Astrocyte (in vitro differentiated cells and primary cell): ENCODE measurements at regions not wholly inside any gene's neighbourhood (a gene's known extent, or its start where the extent isn't known, plus 50 kb on each side); places are given as distances from the start of the nearest gene placed in this dataset.

Source experiments
- DNase-seq: peaks from one replicate; pipeline ENCODE4 v3.0.0-alpha.2; 2010; ENCODE audit warnings: low read depth
- FAIRE-seq: peaks from 2 replicates; lab custom pipeline; 2011; peaks lifted over from hg19 to GRCh38; lab: Jason Lieb, UNC
- H2AFZ ChIP-seq: 2 replicates; pipeline ENCODE4 v1.6.0; 2012; ENCODE audit warnings: low read depth, low read length, inconsistent platforms
- H3K27ac ChIP-seq: 2 replicates; pipeline ENCODE4 v1.5.1; 2011; ENCODE audit warnings: low read depth, low read length, inconsistent platforms
- H3K27me3 ChIP-seq: 2 replicates; pipeline ENCODE4 v1.6.0; 2011; ENCODE audit warnings: low read length, inconsistent platforms; ENCODE audit not compliant: insufficient read depth
- H3K36me3 ChIP-seq: 2 replicates; pipeline ENCODE4 v1.5.1; 2011; ENCODE audit warnings: low read length, inconsistent platforms; ENCODE audit not compliant: insufficient read depth
- H3K4me1 ChIP-seq: 2 replicates; pipeline ENCODE4 v1.5.1; 2011; ENCODE audit warnings: low read length, inconsistent platforms; ENCODE audit not compliant: insufficient read depth
- H3K4me2 ChIP-seq: 2 replicates; pipeline ENCODE4 v1.6.0; 2012; ENCODE audit warnings: low read length, inconsistent platforms
- H3K4me3 ChIP-seq: 2 replicates; pipeline ENCODE4 v1.5.1; 2011; ENCODE audit warnings: low read depth, mild to moderate bottlenecking, low read length, inconsistent platforms; ENCODE audit not compliant: insufficient read depth
- H3K79me2 ChIP-seq: 2 replicates; pipeline ENCODE4 v1.6.0; 2012; ENCODE audit warnings: mild to moderate bottlenecking, low read length, inconsistent platforms; ENCODE audit not compliant: insufficient read depth
- H3K9ac ChIP-seq: 2 replicates; pipeline ENCODE4 v1.6.0; 2012; ENCODE audit warnings: mild to moderate bottlenecking, low read length, inconsistent platforms
- H3K9me3 ChIP-seq: 2 replicates; pipeline ENCODE4 v1.5.1; 2012; ENCODE audit warnings: low read depth, mild to moderate bottlenecking, low read length, inconsistent platforms; ENCODE audit not compliant: insufficient read depth
- H4K20me1 ChIP-seq: 2 replicates; pipeline ENCODE4 v1.6.0; 2012; ENCODE audit warnings: low read length, inconsistent platforms; ENCODE audit not compliant: insufficient read depth
- H3K27ac Mint-ChIP-seq: one replicate; pipeline ENCODE4 v1.8.0; 2021; ENCODE audit warnings: mild to moderate bottlenecking, mixed read lengths; ENCODE audit not compliant: unreplicated experiment
- H3K27me3 Mint-ChIP-seq: one replicate; pipeline ENCODE4 v1.8.0; 2021; ENCODE audit warnings: low read depth, mixed read lengths; ENCODE audit not compliant: unreplicated experiment
- H3K36me3 Mint-ChIP-seq: one replicate; pipeline ENCODE4 v1.8.0; 2021; ENCODE audit warnings: low read depth, mixed read lengths; ENCODE audit not compliant: unreplicated experiment
- H3K4me1 Mint-ChIP-seq: one replicate; pipeline ENCODE4 v1.8.0; 2021; ENCODE audit warnings: low read depth, mixed read lengths; ENCODE audit not compliant: unreplicated experiment
- H3K4me3 Mint-ChIP-seq: one replicate; pipeline ENCODE4 v1.8.0; 2021; ENCODE audit warnings: mild to moderate bottlenecking, moderate library complexity, mixed read lengths; ENCODE audit not compliant: unreplicated experiment
- H3K9me3 Mint-ChIP-seq: one replicate; pipeline ENCODE4 v1.8.0; 2021; ENCODE audit warnings: mild to moderate bottlenecking, mixed read lengths; ENCODE audit not compliant: unreplicated experiment
- EZH2 ChIP-seq: IDR thresholded peaks from 2 replicates; pipeline ENCODE4 v1.6.1; 2012; ENCODE audit warnings: mild to moderate bottlenecking, low read length, inconsistent platforms; ENCODE audit not compliant: insufficient read depth
- TF ChIP-seq, protein P1 (sequence below): IDR thresholded peaks from 2 replicates; pipeline ENCODE4 v1.5.1; 2011; ENCODE audit warnings: low read depth, mild to moderate bottlenecking, inconsistent platforms, low read length, moderate library complexity; ENCODE audit not compliant: insufficient read depth

DNA sequence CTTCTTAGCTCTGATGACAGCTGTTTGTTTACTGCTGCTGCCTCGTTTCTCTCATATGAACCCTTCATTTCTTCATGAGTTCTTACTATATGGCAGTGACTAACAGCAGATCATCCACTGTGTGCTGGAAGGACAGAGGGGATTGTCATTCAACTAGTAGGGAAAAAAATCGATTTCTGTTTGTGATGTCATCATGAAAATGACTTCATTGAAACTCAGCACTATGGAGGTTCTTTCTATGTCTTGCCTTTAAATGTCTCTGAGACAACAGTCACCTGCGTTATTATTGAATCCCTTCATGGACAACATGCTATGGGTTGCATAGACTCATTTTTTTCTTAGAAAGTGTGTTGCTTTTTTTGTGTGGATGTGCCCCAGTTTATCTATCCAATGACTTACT lies 394.4 kb downstream of the DOK5 start:
- Histone ChIP-seq H3K4me2 (no peak overlapping the region), H2AFZ (no peak overlapping the region), H3K9ac (no peak overlapping the region), H3K27ac (no peak overlapping the region), H3K4me1 (no peaks in the 10 kb centered on the region), H3K79me2 (no peaks in the 10 kb centered on the region), H3K4me3 (no peak overlapping the region), H3K27me3 (no peaks in the 10 kb centered on the region), H3K9me3 (no peaks in the 10 kb centered on the region), H4K20me1 (no peaks in the 10 kb centered on the region), H3K36me3 (no peaks in the 10 kb centered on the region)
- no peak for DNase-seq
- H3K27me3 Mint-ChIP-seq = no peaks in the 10 kb centered on the region
- H3K4me3 Mint-ChIP-seq = no peak overlapping the region
- H3K4me1 Mint-ChIP-seq = no peaks in the 10 kb centered on the region
- peaks cover 4% of the 10 kb centered on the region for H3K9me3 Mint-ChIP-seq
- H3K27ac Mint-ChIP-seq = no peak overlapping the region
- no peak for FAIRE-seq
- no peak for TF ChIP-seq EZH2
- TF ChIP-seq, protein P1, sequence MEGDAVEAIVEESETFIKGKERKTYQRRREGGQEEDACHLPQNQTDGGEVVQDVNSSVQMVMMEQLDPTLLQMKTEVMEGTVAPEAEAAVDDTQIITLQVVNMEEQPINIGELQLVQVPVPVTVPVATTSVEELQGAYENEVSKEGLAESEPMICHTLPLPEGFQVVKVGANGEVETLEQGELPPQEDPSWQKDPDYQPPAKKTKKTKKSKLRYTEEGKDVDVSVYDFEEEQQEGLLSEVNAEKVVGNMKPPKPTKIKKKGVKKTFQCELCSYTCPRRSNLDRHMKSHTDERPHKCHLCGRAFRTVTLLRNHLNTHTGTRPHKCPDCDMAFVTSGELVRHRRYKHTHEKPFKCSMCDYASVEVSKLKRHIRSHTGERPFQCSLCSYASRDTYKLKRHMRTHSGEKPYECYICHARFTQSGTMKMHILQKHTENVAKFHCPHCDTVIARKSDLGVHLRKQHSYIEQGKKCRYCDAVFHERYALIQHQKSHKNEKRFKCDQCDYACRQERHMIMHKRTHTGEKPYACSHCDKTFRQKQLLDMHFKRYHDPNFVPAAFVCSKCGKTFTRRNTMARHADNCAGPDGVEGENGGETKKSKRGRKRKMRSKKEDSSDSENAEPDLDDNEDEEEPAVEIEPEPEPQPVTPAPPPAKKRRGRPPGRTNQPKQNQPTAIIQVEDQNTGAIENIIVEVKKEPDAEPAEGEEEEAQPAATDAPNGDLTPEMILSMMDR = no peak
- no peaks in the 10 kb centered on the region for H3K36me3 Mint-ChIP-seq

DNA sequence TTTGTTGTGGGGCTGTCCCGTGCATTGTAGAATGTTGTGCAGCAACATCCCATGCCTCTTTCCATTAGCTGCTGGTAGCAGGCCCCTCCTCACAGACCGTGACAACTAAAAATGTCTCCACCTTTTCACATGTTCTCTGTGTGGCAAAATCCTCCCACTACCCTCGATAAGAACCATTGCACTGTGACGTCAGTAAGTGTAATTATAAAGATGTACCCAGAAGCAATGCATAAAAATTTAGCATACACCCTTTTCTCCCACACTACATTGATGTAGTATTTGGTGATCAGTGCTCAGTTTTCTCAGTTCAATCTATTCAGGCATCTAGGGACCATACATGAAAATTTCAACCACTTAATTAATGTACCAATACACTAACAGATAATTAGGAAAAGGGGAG lies 389.9 kb downstream of the DOK5 start:
- no peak overlapping the region for H2AFZ ChIP-seq
- no peaks in the 10 kb centered on the region for H3K9me3 ChIP-seq
- H3K79me2 ChIP-seq = no peaks in the 10 kb centered on the region
- no peaks in the 10 kb centered on the region for H3K4me1 ChIP-seq
- H3K9ac ChIP-seq = no peak overlapping the region
- Mint-ChIP-seq H3K9me3 (peaks cover 5% of the 10 kb centered on the region), H3K4me1 (no peaks in the 10 kb centered on the region), H3K36me3 (no peaks in the 10 kb centered on the region), H3K27ac (no peak overlapping the region), H3K27me3 (no peaks in the 10 kb centered on the region), H3K4me3 (no peak overlapping the region)
- H3K27ac ChIP-seq = no peak overlapping the region
- TF ChIP-seq, protein P1 = no peak
- TF ChIP-seq EZH2 = no peak
- no peak overlapping the region for H3K4me3 ChIP-seq
- no peaks in the 10 kb centered on the region for H3K27me3 ChIP-seq
- DNase-seq (no peak), FAIRE-seq (no peak)
- no peaks in the 10 kb centered on the region for H4K20me1 ChIP-seq
- no peaks in the 10 kb centered on the region for H3K36me3 ChIP-seq
- H3K4me2 ChIP-seq = no peak overlapping the region

DNA sequence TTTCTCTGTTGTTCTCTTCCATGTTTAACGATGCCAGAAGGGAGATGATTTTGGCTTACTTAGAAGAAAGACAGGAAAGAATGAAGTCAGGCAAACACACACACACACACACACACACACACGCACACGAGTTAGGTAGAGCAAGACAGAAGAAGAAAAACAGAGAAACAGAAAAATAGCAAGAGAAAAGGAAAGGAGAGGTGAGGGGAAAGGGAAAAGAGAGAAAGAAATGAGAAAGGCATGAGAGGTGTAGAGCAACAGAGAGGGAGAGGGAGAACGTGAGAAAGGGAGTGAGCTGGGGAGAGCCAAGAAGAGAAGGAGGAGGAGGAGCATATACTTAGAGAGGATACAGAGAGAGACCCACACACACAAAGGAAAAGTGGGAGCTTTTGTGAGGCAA lies 385.3 kb downstream of the DOK5 start:
- no peak overlapping the region for H2AFZ ChIP-seq
- H3K79me2 ChIP-seq = no peaks in the 10 kb centered on the region
- DNase-seq (no peak), FAIRE-seq (no peak)
- H3K27me3 ChIP-seq = no peaks in the 10 kb centered on the region
- H3K27ac ChIP-seq = no peak overlapping the region
- H3K27ac Mint-ChIP-seq = no peak overlapping the region
- H3K9me3 ChIP-seq = no peaks in the 10 kb centered on the region
- H3K36me3 ChIP-seq = no peaks in the 10 kb centered on the region
- peaks cover 8% of the 10 kb centered on the region for H3K9me3 Mint-ChIP-seq
- no peaks in the 10 kb centered on the region for H4K20me1 ChIP-seq
- H3K4me3 ChIP-seq = no peak overlapping the region
- TF ChIP-seq EZH2 = no peak
- TF ChIP-seq, protein P1 = no peak
- no peak overlapping the region for H3K9ac ChIP-seq
- no peaks in the 10 kb centered on the region for H3K4me1 Mint-ChIP-seq
- no peak overlapping the region for H3K4me2 ChIP-seq
- no peaks in the 10 kb centered on the region for H3K36me3 Mint-ChIP-seq
- no peaks in the 10 kb centered on the region for H3K27me3 Mint-ChIP-seq
- no peak overlapping the region for H3K4me3 Mint-ChIP-seq
- H3K4me1 ChIP-seq = no peaks in the 10 kb centered on the region
